Fibroblast of lung (primary cell): ENCODE measurements at regions not wholly inside any gene's neighbourhood (a gene's known extent, or its start where the extent isn't known, plus 50 kb on each side); places are given as distances from the start of the nearest gene placed in this dataset.

Experiments used
- DNase-seq, 2 donors: peaks; one replicate each; pipeline versions ENCODE4 v3.0.0 to v3.0.0-alpha.2; 2010; ENCODE audit warnings: low read depth in 2 of 2
- H2AFZ ChIP-seq: 2 replicates; pipeline ENCODE4 v1.5.1; 2012; ENCODE audit warnings: low read length, control low read depth, inconsistent platforms
- H3K27ac ChIP-seq: 2 replicates; pipeline ENCODE4 v1.5.1; 2011; ENCODE audit warnings: low read length, control low read depth; ENCODE audit not compliant: insufficient read depth
- H3K27me3 ChIP-seq: 2 replicates; pipeline ENCODE4 v1.5.1; 2011; ENCODE audit warnings: mild to moderate bottlenecking, low read length; ENCODE audit not compliant: control insufficient read depth, insufficient read depth
- H3K36me3 ChIP-seq: 2 replicates; pipeline ENCODE4 v1.5.1; 2011; ENCODE audit warnings: low read length; ENCODE audit not compliant: control insufficient read depth, insufficient read depth
- H3K4me1 ChIP-seq: 2 replicates; pipeline ENCODE4 v1.5.1; 2011; ENCODE audit warnings: low read length; ENCODE audit not compliant: control insufficient read depth, insufficient read depth; ENCODE audit errors: extremely low read depth
- H3K4me2 ChIP-seq: 2 replicates; pipeline ENCODE4 v1.5.1; 2011; ENCODE audit warnings: low read length, control low read depth; ENCODE audit not compliant: insufficient read depth; ENCODE audit errors: extremely low read depth
- H3K4me3 ChIP-seq, 4 experiments: fragments of 200-600 bp in 1 of 4; sonication (generic) in 1 of 4; replicated peaks in 1 of 4; 2 replicates each; pipeline ENCODE4 v1.5.1; 2011 to 2016; ENCODE audit warnings: low read length in 4 of 4, low read depth in 3 of 4, mild to moderate bottlenecking in 3 of 4, control low read depth in 2 of 4, inconsistent platforms in 1 of 4, mixed read lengths in 1 of 4; ENCODE audit not compliant: insufficient read depth in 1 of 4; ENCODE audit errors: control extremely low read depth in 1 of 4
- H3K79me2 ChIP-seq: 2 replicates; pipeline ENCODE4 v1.5.1; 2012; ENCODE audit warnings: mild to moderate bottlenecking, low read length, inconsistent platforms; ENCODE audit not compliant: control insufficient read depth, insufficient read depth
- H3K9ac ChIP-seq: 2 replicates; pipeline ENCODE4 v1.5.1; 2011; ENCODE audit warnings: mild to moderate bottlenecking, low read length, control low read depth; ENCODE audit not compliant: insufficient read depth
- H3K9me3 ChIP-seq: 2 replicates; pipeline ENCODE4 v1.5.1; 2012; ENCODE audit warnings: low read depth, low read length; ENCODE audit not compliant: control insufficient read depth, insufficient read depth
- H4K20me1 ChIP-seq: 2 replicates; pipeline ENCODE4 v1.5.1; 2011; ENCODE audit warnings: low read length; ENCODE audit not compliant: control insufficient read depth, insufficient read depth; ENCODE audit errors: extremely low read depth
- EZH2 ChIP-seq: IDR thresholded peaks from 2 replicates; pipeline ENCODE4 v1.5.1; 2012; ENCODE audit warnings: low read length, control low read depth, mild to moderate bottlenecking; ENCODE audit errors: missing control alignments
- TF ChIP-seq, protein P1 (sequence below), 2 donors: IDR thresholded peaks in 1 of 2; conservative IDR thresholded peaks in 1 of 2; 1 replicate in 1 of 2; 2 replicates in 1 of 2; pipeline ENCODE4 v1.5.1; 2011 to 2012; ENCODE audit warnings: low read length in 2 of 2, control low read depth in 1 of 2, inconsistent platforms in 1 of 2, low read depth in 1 of 2, mild to moderate bottlenecking in 1 of 2

DNA sequence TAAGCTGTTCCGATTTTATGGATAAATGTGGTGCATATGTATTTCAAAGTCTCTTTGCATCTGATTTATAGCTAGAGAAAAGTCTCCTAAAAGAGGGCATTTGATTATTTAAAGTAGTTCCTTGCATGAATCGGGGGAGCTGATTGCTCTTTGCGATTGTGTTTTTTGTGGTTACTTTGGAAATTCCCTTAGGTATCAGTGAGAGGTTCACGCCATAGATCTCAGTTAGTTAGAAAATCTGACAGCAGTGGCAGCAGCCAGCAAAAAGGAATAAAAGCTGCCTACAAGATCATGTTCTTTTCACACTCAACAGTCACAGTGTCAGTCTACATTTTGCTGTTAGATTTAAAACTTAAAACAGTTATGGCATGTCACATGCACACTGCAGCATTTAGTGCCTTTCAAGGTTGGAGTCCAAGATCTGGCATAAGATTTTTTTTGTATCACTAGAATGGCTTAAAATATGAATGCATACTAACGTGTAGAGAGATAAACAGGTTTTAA, 436.5 kb upstream of the PCDH20 start:
- DNase-seq, result no peak
- no peak overlapping the region for H2AFZ ChIP-seq
- H3K4me2 ChIP-seq, result no peak overlapping the region
- no peak for TF ChIP-seq EZH2
- TF ChIP-seq, protein P1, sequence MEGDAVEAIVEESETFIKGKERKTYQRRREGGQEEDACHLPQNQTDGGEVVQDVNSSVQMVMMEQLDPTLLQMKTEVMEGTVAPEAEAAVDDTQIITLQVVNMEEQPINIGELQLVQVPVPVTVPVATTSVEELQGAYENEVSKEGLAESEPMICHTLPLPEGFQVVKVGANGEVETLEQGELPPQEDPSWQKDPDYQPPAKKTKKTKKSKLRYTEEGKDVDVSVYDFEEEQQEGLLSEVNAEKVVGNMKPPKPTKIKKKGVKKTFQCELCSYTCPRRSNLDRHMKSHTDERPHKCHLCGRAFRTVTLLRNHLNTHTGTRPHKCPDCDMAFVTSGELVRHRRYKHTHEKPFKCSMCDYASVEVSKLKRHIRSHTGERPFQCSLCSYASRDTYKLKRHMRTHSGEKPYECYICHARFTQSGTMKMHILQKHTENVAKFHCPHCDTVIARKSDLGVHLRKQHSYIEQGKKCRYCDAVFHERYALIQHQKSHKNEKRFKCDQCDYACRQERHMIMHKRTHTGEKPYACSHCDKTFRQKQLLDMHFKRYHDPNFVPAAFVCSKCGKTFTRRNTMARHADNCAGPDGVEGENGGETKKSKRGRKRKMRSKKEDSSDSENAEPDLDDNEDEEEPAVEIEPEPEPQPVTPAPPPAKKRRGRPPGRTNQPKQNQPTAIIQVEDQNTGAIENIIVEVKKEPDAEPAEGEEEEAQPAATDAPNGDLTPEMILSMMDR (conservative IDR thresholded peaks at IDR 0.05 in 1 of 2, IDR thresholded peaks at IDR 0.05 in 1 of 2; ENCODE audit: low read depth in 1 of 2, low read length in 2 of 2), result no peak
- no peaks in the 10 kb centered on the region for H3K9me3 ChIP-seq
- H3K36me3 ChIP-seq, result no peaks in the 10 kb centered on the region
- H3K79me2 ChIP-seq, result no peaks in the 10 kb centered on the region
- no peak overlapping the region for H3K4me3 ChIP-seq
- H4K20me1 ChIP-seq, result no peaks in the 10 kb centered on the region
- no peaks in the 10 kb centered on the region for H3K27me3 ChIP-seq
- H3K4me1 ChIP-seq, result no peaks in the 10 kb centered on the region
- H3K9ac ChIP-seq, result no peak overlapping the region
- H3K27ac ChIP-seq, result no peak overlapping the region

DNA sequence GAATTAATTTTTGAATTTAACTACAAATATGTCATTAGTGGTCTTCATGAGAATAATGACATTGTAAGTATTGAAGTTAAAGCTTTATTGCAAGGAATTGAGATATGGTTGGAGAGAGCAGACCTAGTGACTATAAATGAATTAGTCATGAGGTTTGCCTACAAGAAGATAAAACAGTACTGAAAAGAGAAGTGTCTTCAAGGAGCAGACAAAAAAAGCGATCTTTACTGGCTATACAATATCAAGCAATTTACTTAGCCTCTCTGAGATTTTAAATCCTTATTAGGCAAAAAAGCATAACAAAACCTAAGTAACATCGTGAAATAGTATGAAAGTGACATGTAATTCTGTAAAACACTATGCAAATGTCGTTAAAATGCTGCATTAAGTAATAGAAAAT, 435.1 kb upstream of the PCDH20 start:
- Histone ChIP-seq H3K4me2 (no peak overlapping the region), H3K4me1 (no peaks in the 10 kb centered on the region), H4K20me1 (no peaks in the 10 kb centered on the region), H3K27me3 (no peaks in the 10 kb centered on the region), H3K79me2 (no peaks in the 10 kb centered on the region), H3K9ac (no peak overlapping the region), H3K27ac (no peak overlapping the region), H3K36me3 (no peaks in the 10 kb centered on the region), H3K9me3 (no peaks in the 10 kb centered on the region), H3K4me3 (no peak overlapping the region), H2AFZ (no peak overlapping the region)
- DNase-seq, result no peak
- TF ChIP-seq EZH2, result no peak
- TF ChIP-seq, protein P1 (conservative IDR thresholded peaks at IDR 0.05 in 1 of 2, IDR thresholded peaks at IDR 0.05 in 1 of 2; ENCODE audit: low read depth in 1 of 2, low read length in 2 of 2), result no peak

DNA sequence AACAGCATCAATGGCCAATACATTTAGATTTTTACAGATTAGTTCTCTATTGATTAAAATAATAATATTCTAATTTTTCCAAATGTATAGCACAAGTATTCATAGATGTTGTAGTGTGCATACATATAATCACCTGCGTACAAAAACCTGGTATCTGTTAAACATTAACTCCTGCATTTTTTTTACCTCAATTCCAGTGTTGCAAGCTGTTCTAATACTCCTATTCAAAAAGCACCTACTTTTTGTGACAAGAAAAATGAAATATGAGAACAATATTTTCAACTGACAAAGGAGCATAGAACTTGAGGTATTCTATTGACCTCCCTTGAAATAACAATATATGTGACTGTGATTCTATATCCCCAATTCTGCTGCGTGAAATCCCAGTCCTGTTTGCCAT, 422.9 kb upstream of the PCDH20 start:
- Histone ChIP-seq H3K27me3 (no peaks in the 10 kb centered on the region), H3K4me1 (no peaks in the 10 kb centered on the region), H3K4me3 (no peak overlapping the region), H3K9ac (no peak overlapping the region), H3K4me2 (no peak overlapping the region), H2AFZ (no peak overlapping the region), H3K9me3 (no peaks in the 10 kb centered on the region), H3K36me3 (no peaks in the 10 kb centered on the region), H3K79me2 (no peaks in the 10 kb centered on the region), H3K27ac (no peak overlapping the region), H4K20me1 (no peaks in the 10 kb centered on the region)
- no peak for DNase-seq
- TF ChIP-seq, protein P1 (conservative IDR thresholded peaks at IDR 0.05 in 1 of 2, IDR thresholded peaks at IDR 0.05 in 1 of 2; ENCODE audit: low read depth in 1 of 2, low read length in 2 of 2), result no peak
- TF ChIP-seq EZH2, result no peak
